ENCODE measurements at regions not wholly inside any gene's neighbourhood (a gene's known extent, or its start where the extent isn't known, plus 50 kb on each side); places are given as distances from the start of the nearest gene placed in this dataset.

DNA sequence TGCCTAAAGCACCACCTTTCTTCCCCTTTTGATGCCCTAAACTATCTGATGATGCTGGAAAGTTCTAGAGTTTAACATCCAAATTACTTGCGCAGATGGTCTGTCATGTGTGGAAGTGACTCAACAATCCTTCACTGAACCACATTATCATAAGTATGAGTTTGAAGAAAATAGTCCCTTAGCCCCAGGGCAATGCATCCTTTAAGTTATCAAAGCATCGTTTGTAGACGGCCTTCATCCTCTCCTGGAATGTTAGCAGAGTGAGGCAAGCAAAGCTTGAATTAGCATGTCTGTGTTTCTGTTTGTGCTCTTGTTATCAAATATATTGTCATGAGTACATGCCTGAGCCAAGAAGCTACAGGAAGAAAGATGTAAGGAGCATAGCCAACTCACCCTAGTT, 570.9 kb downstream of the MID1IP1 start:
- no peak overlapping the region for H3K4me3 ChIP-seq

DNA sequence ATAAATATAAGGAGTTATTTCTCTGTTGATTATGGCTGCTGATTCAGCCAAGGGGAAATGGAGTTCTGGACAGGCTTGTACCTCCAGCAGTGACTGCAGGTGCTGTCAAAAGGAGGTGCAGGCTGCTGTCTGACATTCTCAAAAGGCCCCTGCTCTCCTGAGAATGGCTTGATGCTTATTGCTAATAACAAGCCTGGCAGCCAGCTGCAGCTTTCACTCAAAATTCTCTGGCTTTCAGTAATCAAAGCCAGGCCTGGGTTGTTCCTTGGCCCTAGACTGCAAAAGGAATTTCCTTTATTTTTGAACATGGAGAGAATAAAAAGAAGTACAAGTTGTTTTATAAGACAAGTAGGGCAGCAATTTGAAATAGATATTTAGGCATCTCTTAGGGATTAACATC, 575.9 kb downstream of the MID1IP1 start:
- TF ChIP-seq, protein P1, sequence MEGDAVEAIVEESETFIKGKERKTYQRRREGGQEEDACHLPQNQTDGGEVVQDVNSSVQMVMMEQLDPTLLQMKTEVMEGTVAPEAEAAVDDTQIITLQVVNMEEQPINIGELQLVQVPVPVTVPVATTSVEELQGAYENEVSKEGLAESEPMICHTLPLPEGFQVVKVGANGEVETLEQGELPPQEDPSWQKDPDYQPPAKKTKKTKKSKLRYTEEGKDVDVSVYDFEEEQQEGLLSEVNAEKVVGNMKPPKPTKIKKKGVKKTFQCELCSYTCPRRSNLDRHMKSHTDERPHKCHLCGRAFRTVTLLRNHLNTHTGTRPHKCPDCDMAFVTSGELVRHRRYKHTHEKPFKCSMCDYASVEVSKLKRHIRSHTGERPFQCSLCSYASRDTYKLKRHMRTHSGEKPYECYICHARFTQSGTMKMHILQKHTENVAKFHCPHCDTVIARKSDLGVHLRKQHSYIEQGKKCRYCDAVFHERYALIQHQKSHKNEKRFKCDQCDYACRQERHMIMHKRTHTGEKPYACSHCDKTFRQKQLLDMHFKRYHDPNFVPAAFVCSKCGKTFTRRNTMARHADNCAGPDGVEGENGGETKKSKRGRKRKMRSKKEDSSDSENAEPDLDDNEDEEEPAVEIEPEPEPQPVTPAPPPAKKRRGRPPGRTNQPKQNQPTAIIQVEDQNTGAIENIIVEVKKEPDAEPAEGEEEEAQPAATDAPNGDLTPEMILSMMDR (IDR thresholded peaks at IDR 0.05), result no peak
- Histone ChIP-seq H3K9me3 (no peaks in the 10 kb centered on the region), H3K36me3 (no peaks in the 10 kb centered on the region), H3K4me3 (no peak overlapping the region), H3K27ac (no peak overlapping the region), H3K4me1 (ENCODE audit: control insufficient read depth in 1 of 2, low read depth in 2 of 2) (no peaks in the 10 kb centered on the region), H3K27me3 (replicated peaks; ENCODE audit: insufficient read depth) (no peaks in the 10 kb centered on the region)
- DNase-seq (ENCODE audit: low spot score), result no peak
- no peak for ATAC-seq (ENCODE audit: insufficient number of reproducible peaks, low FRiP score, low read depth)

More for the DNA sequence above, 570.9 kb downstream of the MID1IP1 start:
- Histone ChIP-seq H3K4me1 (ENCODE audit: control insufficient read depth in 1 of 2, low read depth in 2 of 2) (no peaks in the 10 kb centered on the region), H3K27me3 (replicated peaks; ENCODE audit: insufficient read depth) (no peaks in the 10 kb centered on the region), H3K27ac (no peak overlapping the region), H3K36me3 (no peaks in the 10 kb centered on the region), H3K9me3 (no peaks in the 10 kb centered on the region)
- no peak for ATAC-seq (ENCODE audit: insufficient number of reproducible peaks, low FRiP score, low read depth)
- TF ChIP-seq, protein P1 (IDR thresholded peaks at IDR 0.05), result no peak
- DNase-seq (ENCODE audit: low spot score), result no peak

DNA sequence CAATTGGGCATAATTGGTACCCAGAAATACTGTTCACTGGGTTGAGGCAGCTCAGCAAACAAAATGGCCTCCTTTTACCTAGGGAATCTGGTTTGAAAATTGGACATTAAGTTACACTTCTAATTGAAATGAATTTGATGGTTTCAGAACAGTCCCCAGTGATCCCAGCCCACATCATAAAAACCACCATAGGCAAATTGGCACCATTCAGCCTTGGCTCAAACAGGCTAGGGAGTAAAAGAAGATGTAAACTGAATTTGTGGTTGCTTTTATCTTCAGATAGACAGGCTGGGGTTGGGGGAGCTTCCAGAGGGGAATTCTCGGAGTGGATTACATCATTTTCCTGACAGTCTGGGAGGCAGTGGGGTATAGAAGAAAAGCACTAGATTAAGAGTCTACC, 576.5 kb downstream of the MID1IP1 start:
- H3K4me3 ChIP-seq, result no peak overlapping the region
- H3K36me3 ChIP-seq, result no peaks in the 10 kb centered on the region
- DNase-seq (ENCODE audit: low spot score) (no peak), ATAC-seq (ENCODE audit: insufficient number of reproducible peaks, low FRiP score, low read depth) (no peak)
- no peak overlapping the region for H3K27ac ChIP-seq
- no peaks in the 10 kb centered on the region for H3K27me3 ChIP-seq (replicated peaks; ENCODE audit: insufficient read depth)
- TF ChIP-seq, protein P1 (IDR thresholded peaks at IDR 0.05), result no peak
- H3K9me3 ChIP-seq, result no peaks in the 10 kb centered on the region
- no peaks in the 10 kb centered on the region for H3K4me1 ChIP-seq (ENCODE audit: control insufficient read depth in 1 of 2, low read depth in 2 of 2)

DNA sequence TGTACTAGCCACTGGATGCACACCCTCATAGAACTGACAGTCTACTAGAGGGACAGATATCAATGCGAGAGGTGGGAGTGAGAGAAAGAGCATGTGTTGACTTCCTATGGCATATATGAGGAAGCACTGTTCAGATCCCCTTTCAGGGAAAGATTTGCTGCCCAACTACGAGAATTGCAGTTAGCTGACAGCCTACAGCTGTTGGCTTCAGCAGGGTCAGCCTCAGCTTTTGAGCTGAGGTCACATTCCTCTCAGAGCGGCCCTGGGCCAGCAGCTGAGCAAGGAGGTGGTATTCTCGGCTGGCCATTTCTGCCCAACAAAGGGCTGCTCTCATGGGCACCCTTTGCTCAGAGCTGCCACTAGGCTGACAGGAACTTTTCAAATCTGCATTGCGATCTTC, 580.2 kb downstream of the MID1IP1 start:
- no peak overlapping the region for H3K4me3 ChIP-seq
- no peaks in the 10 kb centered on the region for H3K27me3 ChIP-seq (replicated peaks; ENCODE audit: insufficient read depth)
- H3K27ac ChIP-seq, result no peak overlapping the region
- no peaks in the 10 kb centered on the region for H3K36me3 ChIP-seq
- DNase-seq (ENCODE audit: low spot score) (no peak), ATAC-seq (ENCODE audit: insufficient number of reproducible peaks, low FRiP score, low read depth) (no peak)
- H3K4me1 ChIP-seq (ENCODE audit: control insufficient read depth in 1 of 2, low read depth in 2 of 2), result no peaks in the 10 kb centered on the region
- H3K9me3 ChIP-seq, result no peaks in the 10 kb centered on the region
- TF ChIP-seq, protein P1 (IDR thresholded peaks at IDR 0.05), result no peak

DNA sequence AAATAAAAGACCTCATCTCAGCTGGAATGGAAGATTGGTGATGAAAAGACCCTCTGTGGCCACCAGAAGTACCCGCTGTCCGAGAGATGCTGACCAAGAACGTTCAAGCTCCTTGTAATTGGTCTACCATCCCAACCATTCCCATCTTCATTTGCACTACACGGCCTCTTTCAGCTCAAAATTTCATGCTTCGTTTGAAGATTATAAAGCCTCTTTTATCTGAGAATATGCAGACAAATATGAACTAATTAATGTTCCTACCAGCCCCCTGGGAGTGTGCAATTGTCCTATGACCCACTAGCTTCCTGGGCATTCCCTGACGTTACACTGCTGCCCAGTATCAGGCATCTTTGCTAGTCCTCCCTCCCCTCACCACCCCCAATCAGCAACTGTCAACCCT, 583.7 kb downstream of the MID1IP1 start:
- H3K27me3 ChIP-seq (replicated peaks; ENCODE audit: insufficient read depth), result no peaks in the 10 kb centered on the region
- DNase-seq (ENCODE audit: low spot score), result no peak
- TF ChIP-seq, protein P1 (IDR thresholded peaks at IDR 0.05), result no peak

More for the DNA sequence above, 583.7 kb downstream of the MID1IP1 start:
- no peak for ATAC-seq (ENCODE audit: insufficient number of reproducible peaks, low FRiP score, low read depth)
- no peak overlapping the region for H3K27ac ChIP-seq
- H3K4me1 ChIP-seq (ENCODE audit: control insufficient read depth in 1 of 2, low read depth in 2 of 2), result no peaks in the 10 kb centered on the region
- no peak overlapping the region for H3K4me3 ChIP-seq
- H3K36me3 ChIP-seq, result no peaks in the 10 kb centered on the region
- no peaks in the 10 kb centered on the region for H3K9me3 ChIP-seq
